D341Med (cell line): ENCODE measurements at regions not wholly inside any gene's neighbourhood (a gene's known extent, or its start where the extent isn't known, plus 50 kb on each side); places are given as distances from the start of the nearest gene placed in this dataset.

ENCODE experiments used
- DNase-seq: peaks from one replicate; pipeline ENCODE4 v3.0.0; 2012; ENCODE audit warnings: low spot score

DNA sequence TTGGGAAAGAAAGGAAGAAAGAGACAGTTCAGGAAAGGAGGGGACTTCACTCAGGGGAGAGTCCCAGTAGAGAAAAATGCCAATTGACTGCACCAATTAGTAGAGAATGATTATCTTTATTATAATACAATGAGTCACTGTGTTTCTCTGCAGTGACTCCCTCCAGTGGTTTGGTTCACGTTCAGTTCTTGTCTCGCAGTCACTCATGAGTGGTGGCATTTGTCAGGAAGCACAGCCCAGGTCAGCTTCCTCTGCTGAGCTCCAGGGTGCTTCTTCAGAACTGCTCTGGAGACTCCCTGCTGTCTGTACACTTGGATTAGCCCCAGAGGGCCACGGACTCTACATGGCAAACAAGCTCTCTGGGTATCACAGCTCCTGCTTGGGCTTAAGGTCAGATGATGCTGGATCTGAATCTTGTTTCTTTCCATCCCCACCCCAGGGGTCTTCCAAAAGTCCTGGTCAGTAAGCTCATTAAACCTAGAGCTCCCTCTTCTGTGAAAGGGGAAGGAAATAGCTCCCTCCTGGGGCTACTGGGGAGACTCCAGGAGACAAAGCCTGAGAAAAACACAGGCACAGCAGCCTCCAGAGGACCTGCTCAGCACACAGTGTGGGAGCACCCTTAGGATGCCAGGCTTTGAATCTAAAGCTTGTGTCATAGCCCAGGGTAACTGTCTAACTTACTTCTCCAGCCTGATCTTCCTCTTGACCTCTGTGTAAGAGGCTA is 619.0 kb downstream of the AJAP1 start:
- DNase-seq: no peak

- DNase-seq: no peak
Measured at GRCh38 chr1:5272325-5272724, 617.9 kb downstream of the AJAP1 start.

GRCh38 chr1:5271264-5271663 is 616.9 kb downstream of the AJAP1 start:
- DNase-seq: no peak

DNA sequence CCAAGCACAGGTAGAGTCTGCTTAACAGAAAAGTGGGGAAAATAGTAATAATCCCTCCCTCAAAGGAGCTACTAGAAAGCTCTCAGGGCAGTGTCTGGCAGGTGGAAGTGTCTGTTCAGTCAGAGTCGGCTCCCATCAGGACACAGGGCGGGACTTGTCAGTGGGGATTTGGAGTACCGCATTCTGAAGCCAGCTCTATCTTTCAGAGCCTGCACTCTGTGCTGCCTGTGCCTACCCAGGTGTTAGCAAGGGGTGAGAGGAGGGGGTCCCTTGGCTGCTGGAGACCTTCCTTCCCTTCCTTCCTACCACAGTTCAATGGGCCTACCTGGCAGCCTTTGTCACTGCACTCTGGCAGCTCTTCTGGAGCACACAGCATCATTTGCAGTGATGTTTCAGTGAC is 615.5 kb downstream of the AJAP1 start:
- no peak for DNase-seq

- no peak for DNase-seq
Measured at GRCh38 chr1:5267603-5268235, 613.3 kb downstream of the AJAP1 start.

GRCh38 chr1:5265438-5266075 is 611.1 kb downstream of the AJAP1 start:
- no peak for DNase-seq

- DNase-seq: no peak
Measured at GRCh38 chr1:5264476-5264875, 610.1 kb downstream of the AJAP1 start.

DNA sequence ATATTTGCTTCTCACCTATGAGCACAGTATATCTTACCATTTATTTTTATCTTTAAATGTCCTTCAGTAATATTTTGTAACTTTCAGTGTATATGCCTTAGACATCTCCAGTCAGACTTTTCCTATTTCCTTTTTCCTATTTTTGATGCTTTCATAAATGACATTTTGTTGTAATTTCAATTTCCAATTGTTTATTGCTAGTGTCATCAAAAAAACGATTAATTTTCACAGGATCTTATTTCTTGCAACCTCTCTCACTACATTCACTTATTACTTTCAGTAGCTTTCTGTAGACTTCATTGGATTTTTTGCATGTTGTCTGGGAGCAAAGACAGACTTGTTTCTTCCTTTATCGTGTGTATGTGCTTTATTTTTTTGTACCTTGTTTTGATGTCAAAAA is 602.4 kb downstream of the AJAP1 start:
- DNase-seq: no peak

DNA sequence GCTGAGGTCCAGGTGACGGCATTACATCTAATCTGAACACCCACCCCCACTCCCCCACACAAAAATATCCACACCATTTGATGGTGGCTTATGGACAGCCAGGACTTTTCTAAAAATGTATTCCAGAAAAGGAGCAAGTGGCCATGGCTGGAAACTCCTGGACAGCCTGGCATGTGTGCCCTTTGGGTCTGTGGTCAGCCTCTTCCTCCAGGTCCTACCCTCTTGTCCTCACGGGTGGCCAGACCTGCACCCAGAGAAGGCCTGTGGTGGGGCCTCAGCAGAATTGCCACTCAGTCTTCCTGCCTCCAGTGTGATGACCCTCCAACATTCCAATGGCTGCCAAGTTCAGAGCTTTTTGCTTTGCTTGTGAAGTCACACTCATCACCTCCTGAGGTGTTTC is 600.6 kb downstream of the AJAP1 start:
- DNase-seq: no peak

DNA sequence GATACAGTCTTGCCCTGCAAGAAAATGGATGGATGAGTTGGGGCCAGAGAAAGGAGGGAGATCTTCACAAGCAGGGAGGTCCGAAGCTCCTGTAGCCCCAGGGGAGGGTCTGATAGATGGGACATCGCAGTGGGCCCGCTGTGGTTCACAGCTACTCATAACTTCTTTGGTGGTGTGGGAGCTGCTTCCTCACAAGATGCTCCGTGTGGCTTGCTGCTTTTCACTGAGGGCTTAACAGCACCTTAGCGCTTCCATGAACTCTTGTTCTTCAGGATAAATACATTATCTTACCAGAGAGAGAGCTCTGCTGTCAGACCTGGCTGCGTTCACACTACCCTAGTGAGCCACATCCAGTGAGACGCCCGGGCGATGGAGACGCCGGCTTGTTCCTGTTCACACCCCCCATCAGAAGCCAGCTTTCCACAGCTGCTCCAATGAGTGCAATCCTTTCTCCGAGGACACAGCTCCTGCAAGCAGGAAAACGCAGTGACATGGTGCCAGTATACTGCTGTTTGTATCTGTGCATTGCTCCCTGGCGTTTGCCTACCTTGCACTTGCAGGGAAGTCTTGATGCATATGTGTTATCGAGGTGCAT is 599.8 kb downstream of the AJAP1 start:
- no peak for DNase-seq

- DNase-seq: no peak
Measured at GRCh38 chr1:5253036-5253435, 598.6 kb downstream of the AJAP1 start.

DNA sequence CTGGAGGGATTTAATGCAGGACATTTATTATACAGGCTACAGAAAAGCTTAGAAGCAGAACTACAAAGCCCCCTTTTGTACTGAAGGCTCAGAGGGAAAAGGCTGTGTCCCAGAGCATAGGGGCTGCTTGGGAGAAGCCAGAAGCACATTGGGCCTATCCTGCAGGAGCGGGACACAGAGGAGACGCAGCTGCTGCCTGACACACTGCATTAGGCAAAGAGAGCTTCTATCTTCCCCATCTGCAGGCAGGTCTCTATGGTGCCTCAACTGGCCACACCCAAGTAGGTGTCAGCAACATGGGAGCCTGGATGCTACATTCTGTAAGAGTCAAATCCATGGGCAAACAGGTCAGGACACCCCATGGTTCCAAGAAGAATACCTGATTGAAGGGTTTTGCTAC is 595.9 kb downstream of the AJAP1 start:
- no peak for DNase-seq

DNA sequence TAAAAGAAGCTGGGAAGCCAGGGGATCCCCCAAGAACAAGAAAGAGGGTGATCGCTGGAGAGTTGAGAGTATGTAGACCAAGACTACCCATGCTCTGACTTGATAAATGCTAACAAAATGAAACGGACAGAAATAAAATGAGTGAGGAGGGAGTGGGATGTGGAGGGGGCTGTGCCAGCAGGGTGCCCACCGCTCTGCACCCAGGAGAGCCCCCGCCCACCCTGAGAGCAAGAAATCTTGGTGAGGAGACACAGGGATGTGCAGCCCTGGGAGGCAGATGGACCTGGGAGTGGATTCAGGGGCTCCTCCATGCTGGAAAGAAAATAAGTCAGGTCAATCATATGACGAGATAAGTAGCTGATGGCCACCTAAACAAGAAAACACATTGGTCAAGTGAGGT is 590.9 kb downstream of the AJAP1 start:
- no peak for DNase-seq

DNA sequence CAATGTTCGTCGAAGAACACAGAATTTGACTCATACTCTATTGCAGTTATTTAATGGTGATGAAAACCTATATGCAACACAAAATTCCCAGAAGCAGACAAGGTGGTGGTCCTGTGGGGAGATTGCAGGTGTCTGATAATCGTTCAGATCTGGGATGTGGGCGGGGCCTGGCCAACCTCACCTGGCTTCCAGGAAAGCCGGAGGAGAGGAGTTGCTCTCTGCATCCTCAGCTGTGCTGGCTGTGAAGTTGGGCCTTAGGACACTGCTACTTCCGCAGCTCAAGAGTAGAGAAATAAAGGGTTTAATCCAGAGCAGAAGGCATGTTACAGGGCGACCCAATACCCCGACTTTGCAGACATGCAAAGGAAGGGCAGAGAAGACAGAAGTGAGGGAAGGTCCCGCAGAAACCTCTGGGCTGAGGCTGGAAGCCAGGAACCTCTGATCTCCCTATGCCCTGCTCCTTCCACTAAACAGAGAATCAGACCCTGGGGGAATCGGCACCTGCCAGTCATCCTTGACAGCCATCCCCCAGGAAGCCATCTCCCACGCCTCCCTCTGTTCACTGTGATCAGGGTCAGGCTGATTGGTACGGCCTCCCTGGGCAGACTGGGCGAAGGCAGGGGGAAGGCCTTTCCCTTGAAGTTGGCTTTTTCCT is 590.3 kb downstream of the AJAP1 start:
- no peak for DNase-seq

DNA sequence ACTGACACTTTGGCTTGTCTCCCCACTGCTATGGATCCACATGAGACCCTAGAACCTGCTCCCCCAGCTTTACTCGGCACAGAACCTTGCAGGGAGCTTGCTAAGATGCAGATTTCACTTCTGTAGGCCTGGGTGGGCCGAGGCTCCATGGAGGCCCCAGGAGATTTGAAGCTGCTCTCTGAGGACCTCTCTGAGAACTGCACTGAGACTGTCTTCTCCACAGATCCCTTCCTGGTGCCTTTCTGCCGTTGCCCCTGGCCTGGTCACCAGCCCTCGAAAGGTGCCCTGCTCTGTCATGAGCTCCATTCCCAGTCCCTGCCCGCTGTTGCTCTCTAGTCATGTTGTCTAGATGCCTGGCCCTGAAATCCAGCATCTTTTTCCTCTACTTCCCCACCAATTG is 588.4 kb downstream of the AJAP1 start:
- DNase-seq: no peak

- no peak for DNase-seq
Measured at GRCh38 chr1:5239911-5240310, 585.5 kb downstream of the AJAP1 start.

DNA sequence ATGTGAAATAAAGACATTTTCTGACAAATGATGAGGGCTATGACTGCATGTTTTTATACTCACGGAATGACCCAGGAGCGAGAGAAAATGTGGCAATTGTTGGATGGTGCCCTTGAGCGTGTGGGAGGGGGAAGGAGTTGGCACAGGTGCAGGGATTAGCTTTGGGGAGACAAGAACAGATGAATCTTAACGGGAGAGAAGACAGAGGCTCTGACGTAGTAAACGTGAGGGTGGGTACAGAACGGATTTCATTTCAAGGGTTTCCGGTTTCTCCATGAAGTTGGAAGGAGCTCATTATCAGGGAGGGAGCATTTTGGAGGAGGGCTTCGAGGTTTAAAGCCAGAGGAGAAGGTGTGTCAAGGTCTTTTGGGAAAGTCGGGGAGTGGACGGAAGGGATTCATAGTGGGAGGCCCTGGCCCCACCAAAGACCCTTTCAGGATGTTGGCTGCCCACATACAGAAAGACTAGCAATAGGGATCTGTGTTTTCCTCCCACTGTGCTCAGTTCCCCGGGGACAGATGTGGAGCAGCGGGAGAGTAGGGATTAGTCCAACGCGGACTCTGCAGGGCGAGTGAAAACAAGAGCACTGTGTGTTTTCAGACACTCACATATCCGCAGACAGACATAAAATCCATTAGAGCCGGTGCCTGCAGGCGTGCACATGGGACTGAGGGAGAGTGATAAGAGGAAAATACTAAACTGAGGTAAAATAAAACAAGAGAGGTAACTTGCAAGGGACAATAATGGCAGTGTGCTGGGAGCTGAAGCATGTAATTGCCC is 584.1 kb downstream of the AJAP1 start:
- peak; percentile 57 for DNase-seq

DNA sequence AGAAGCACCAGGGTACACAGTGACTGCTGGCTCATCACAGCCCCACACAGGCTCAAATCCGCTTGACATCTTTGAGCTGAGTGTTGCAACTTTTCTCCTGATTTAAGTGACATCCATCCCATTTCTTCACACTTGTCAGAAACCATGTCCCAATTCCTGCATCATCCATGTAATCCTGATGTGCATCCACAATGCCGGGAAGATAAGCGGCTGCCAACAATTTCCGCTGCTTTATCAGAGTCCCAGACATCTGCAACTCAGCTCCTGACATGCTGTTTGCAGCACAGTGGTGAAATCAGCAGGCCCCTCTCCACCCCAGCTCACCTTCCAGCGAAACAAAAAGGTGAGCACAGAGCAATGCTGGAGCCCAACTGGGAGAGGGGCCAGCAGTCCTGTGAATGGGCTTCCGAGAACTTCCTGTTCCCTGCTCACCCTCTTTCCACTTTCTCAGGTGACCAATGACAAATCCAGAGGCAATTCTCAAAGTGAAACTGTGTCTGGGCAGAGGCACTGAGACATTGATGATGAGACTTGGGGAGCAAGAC is 581.0 kb downstream of the AJAP1 start:
- no peak for DNase-seq

DNA sequence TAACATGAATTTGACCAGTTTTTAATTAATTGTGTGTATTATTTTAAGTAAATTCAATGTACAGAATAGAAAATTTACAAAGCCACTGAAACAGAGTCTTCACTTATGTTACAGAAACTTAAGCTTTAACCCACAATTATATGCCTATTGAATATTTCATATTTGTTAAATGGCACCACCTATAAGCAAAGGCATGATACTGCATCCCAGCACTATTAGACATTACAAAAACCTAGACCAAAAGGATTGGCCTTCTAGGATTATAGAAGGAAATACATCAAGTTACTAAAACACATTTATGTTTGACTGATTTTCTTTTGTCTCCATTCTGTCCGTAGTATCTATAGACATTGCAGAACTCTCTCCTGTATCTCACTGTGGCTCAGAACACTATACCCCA is 578.1 kb downstream of the AJAP1 start:
- DNase-seq: no peak

- no peak for DNase-seq
Measured at GRCh38 chr1:5231541-5232315, 577.3 kb downstream of the AJAP1 start.

GRCh38 chr1:5227114-5227513 is 572.7 kb downstream of the AJAP1 start:
- no peak for DNase-seq
